LHCN-M2 (cell line): ENCODE measurements at regions not wholly inside any gene's neighbourhood (a gene's known extent, or its start where the extent isn't known, plus 50 kb on each side); places are given as distances from the start of the nearest gene placed in this dataset.
"Not testable (repeated sequence)": the region's sequence is repeated elsewhere in the genome, so short reads cannot be mapped to it uniquely, and the experiment has no call there.

ENCODE experiments used
- DNase-seq: peaks from one replicate; pipeline ENCODE4 v3.0.0-alpha.2; 2012; ENCODE audit warnings: low read depth

- no peak for DNase-seq
These were observed 302.2 kb downstream of the BCL11A start for GRCh38 chr2:60251247-60251646.

- no peak for DNase-seq
These were observed 303.6 kb downstream of the BCL11A start for GRCh38 chr2:60249879-60250278.

GRCh38 chr2:60247471-60247870, 306.0 kb downstream of the BCL11A start:
- DNase-seq: no peak

- DNase-seq: no peak
These were observed 306.9 kb downstream of the BCL11A start for GRCh38 chr2:60246583-60246982.

DNA sequence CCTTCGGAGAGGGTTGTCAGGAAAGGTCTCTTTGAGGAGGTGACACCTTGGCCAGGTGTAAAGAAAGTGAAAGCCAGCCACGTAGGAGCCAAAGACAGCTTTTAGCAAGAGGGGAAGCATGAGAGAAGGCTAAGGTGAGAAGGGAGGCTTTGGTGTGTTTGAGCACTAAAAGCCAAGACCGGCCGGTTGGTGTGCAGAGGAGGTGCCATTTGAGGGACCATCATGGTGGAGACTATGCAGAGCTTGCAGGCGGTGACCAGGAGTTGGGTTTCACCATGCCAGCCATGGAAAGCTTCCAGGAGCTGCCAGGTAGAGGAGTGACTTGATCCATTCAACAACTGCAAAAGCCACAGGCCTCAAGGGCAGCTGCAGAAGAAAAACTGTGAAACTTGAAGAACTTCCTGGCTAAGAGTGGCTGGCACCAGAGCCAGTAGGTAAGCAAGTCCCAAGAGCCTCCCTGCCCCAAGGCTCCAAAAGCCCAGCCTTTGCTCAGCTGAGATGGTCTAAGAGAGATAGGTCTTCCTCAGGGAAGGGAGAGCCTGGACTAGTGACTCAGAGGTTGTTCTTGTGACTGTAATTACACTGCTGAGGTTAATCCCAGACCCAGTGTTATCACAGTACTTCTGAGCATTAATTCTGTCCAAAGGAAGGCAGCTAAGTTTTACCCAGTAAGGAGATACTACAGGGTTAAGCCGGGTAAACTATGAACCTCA, 319.0 kb downstream of the BCL11A start:
- DNase-seq: no peak

- DNase-seq: no peak
These were observed 322.9 kb downstream of the BCL11A start for GRCh38 chr2:60230596-60230995.

DNA sequence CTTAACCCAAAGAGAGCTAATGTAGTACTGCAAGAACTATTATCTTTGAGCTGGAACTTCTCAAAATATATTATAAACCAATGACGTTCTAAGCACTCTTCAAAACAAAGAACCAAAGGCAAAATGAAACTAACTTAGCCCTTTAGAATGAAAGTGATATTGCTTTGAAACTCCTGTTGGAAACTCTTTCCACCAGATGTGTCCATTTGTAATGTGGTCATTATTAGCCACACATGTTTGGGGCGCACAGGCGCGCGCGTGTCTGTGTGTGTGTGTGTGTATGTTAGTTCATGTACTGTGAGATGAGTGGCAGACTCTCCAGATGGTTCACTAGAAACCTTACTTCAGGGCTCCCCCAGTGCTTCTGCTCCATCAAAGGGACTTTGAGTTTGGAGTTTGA, 323.4 kb downstream of the BCL11A start:
- DNase-seq: no peak

DNA sequence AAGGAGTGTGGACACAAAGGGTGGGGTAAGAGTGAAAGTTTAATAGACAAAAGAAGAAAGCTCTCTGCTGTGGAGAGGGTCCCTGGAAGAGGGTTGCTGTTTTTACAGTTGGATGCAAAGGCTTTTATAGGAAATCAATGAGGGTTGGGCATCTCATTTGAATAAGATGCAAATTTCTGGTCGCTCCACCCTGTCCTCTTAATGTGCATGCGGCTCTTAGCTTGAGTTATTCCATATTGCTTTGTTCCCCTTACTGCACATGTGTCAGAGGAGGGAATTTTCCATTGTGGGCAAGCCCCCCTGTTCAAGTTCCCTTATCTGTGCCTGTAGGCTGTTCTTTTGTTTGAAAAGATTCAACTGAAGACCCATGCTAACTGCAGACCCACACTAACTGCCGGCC, 326.5 kb downstream of the BCL11A start:
- DNase-seq: no peak

DNA sequence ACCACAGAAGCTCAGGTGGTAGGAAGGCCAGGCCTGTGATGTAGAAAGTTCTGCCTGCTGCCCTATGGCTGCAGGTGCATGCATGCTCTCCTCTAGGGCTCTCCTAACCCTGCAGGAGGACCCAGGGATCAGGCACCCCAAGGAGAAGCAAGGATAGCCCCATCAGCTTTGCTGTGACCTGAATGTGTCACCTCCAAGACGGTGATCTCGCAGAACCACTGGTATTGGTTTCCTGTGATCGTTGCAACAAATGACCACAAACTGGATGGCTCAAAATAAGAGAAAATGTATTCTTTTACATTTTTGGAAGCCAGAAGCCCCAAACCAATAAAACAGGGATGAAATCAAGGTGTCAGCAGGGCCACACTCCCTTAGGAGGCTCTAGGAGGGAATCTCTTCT, 327.3 kb downstream of the BCL11A start:
- no peak for DNase-seq

DNA sequence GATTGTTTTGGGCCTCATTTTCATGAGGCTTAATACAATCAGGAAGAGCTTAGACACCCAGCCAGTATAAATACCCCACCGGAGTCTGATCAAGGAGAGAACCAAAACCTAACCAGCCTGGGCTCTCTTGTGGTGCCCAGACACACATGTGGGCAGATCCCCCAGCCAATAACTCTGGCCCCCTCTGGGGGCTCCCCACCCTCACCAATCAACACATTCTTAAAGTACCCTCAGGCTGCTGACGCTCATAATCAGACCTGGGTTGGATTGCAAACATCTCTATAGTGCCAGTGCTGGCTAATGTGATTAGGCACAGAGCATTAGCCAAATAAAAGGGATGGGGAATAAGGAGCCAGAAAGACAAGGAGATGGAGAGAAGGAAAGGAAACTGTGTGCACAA, 329.6 kb downstream of the BCL11A start:
- DNase-seq: no peak

- DNase-seq: no peak
These were observed 332.4 kb downstream of the BCL11A start for GRCh38 chr2:60221098-60221497.

DNA sequence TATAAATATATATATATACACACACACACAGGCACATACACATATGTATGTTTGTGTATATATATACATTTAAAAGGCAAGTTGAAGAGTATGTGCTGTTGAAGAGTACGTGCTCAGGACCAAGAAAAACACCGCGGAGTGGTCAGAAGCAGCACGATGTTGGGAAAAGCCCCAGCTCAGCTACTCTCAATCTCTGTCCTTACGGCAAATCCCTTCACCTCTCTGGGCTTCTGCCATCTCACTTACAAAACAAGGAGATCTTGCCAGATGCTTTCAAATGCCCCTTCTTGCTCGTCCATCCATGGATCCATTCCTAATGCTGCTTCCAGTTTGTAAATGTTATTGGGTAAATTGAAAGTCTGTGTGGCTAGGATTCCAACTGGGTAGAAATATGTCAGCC, 333.9 kb downstream of the BCL11A start:
- no peak for DNase-seq

DNA sequence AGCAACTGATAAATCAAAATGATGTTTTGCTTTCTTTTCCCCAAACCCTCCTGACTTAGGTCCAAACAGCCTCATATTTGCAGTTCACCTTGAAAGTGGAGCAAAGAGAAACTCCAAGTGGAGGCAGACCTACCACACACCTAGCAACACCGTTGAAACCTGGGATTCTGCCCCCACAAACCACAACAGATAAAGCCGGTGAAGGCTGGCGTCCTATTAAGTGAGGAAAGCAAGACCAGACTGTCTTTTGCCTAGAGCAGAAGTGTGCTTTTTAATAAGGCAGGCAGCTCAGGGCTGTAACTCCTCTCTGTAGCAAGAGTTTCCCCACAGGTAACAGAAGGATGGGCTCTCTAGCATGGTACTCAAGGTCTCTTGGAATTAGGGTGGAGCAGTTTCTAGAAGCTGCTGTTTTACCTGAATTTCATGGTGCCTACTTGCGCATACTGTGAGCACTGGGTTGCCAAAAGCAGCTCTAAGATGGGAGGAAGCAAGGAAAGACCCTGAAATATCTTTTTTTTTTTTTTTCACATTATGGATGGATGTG, 336.9 kb downstream of the BCL11A start:
- no peak for DNase-seq

GRCh38 chr2:60215386-60215901, 338.0 kb downstream of the BCL11A start:
- no peak for DNase-seq

GRCh38 chr2:60214626-60214875, 338.9 kb downstream of the BCL11A start:
- DNase-seq: no peak

DNA sequence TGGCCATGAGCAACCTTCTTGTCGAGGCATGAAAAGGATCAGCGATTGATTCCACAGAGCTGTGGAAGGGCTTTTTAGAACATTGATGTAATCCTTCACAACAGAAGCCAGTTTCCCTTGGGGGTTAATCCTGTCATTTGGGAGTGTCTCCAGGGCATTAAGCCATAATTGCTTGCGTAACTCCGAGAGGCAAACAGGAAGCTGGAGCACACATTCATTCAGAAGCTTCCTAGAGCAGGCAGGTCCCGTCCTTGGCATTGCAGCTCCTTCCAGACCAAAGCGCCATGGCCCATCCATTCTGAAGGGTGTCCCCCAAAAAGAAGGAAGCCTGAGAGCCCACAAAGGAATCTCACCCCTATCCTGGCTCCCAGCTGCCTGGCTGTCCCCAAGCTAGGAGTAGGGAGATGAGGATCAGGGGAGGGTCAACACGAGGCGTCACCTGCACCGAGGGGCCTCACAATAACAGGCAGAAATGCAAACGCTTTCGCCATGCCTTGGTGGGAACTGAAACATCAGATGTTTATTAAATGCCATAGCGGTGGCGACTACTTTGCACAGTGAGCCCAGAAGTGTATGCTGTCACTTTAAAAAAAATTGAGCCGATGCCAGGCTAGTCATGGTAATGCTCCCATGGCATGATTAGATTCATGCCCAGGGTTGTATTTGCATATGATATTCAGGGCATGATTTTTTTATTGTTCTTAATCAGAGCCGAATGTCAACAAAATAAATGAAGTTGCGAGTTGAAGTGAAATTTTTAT, 339.4 kb downstream of the BCL11A start:
- no peak for DNase-seq

DNA sequence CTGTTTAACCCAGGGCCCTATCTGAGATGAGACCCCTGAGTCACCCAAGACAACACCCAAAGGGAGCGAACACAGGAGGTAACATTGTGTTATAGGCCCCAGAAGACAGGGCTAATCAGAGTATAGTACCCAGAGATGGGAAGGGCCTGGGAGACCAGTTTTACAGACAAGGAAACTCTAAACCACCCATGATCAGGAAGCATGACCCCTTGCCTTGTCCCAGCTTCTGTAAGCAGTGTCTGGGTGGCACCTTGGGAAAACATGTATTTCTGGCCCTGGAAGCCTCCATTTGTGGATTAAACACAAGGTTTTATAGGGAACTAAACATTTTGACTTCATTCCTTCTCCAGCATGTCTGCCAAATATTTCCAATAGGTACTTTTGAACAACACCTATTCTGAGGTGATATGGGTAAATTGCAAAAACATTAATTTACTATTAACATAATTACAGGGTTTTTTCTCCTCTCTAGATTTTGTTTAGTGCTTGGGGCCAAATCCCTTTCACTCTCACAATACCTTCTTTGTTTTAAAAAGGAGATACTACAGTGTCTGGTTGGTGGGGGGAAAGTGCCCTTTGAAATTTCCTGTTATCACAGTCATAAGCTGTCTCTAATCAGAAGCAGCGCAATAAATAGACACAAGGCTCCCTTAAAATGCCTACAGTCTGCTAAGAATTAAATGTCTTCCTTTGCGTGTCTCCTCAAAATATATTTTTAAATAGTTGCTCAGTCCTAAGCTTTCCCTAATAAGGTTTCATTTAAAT, 341.1 kb downstream of the BCL11A start:
- no peak for DNase-seq

- DNase-seq: not testable (repeated sequence)
These were observed 364.4 kb downstream of the BCL11A start for GRCh38 chr2:60189006-60189405.

- DNase-seq: no peak
These were observed 378.2 kb downstream of the BCL11A start for GRCh38 chr2:60175290-60175689.

DNA sequence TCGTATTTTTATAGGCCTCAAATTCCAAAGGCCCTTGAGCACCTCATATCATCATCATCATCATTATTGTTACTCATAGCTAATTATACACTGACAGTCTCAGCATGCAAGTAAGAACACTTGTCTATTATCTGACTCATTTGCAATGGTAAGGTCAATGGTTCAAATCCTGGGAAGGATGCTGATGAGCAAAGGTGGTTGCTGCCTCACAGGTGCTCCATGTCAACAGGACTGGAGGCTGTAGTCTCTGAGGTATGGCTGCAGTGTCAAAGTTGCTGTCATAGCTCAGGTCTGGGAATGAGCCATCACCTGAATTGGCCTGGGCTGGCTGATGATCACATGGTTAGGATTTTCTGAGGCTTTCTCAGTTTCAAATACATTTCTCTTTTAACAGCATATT, 379.3 kb downstream of the BCL11A start:
- DNase-seq: no peak

GRCh38 chr2:60172801-60173200, 380.7 kb downstream of the BCL11A start:
- DNase-seq: no peak

- no peak for DNase-seq
These were observed 383.2 kb downstream of the BCL11A start for GRCh38 chr2:60170272-60170671.
